Tibial artery (tissue), 4 donors: ENCODE measurements at regions not wholly inside any gene's neighbourhood (a gene's known extent, or its start where the extent isn't known, plus 50 kb on each side); places are given as distances from the start of the nearest gene placed in this dataset.

Source experiments
- DNase-seq, 2 donors: peaks; one replicate each; pipeline ENCODE4 v3.0.0-alpha.2; 2019
- H3K27ac ChIP-seq, 2 donors: fragments of 200-600 bp; sonication (generic) in 1 of 2; 1 replicate in 1 of 2; 2 replicates in 1 of 2; pipeline ENCODE4 v1.5.1; 2018 to 2019; ENCODE audit warnings: mild to moderate bottlenecking in 1 of 2
- H3K27me3 ChIP-seq, 2 donors: fragments of 200-600 bp; sonication (generic) in 1 of 2; one replicate each; pipeline versions ENCODE4 v1.5.1 to v1.6.0; 2016 to 2019
- H3K36me3 ChIP-seq, 3 donors: fragments of 200-600 bp; sonication (generic) in 2 of 3; one replicate each; pipeline ENCODE4 v1.5.1; 2016 to 2019; ENCODE audit warnings: mild to moderate bottlenecking in 2 of 3
- H3K4me1 ChIP-seq, 4 donors: fragments of 200-600 bp; sonication (generic) in 2 of 4; 1 replicate in 3 of 4; 2 replicates in 1 of 4; pipeline ENCODE4 v1.5.1; 2016 to 2019
- H3K4me3 ChIP-seq, 2 donors: fragments of 200-600 bp; sonication (generic) in 1 of 2; 1 replicate in 1 of 2; 2 replicates in 1 of 2; pipeline ENCODE4 v1.5.1; 2018 to 2019; ENCODE audit warnings: mild to moderate bottlenecking in 2 of 2
- H3K9me3 ChIP-seq, 3 donors: fragments of 200-600 bp; sonication (generic) in 1 of 3; one replicate each; pipeline ENCODE4 v1.5.1; 2016 to 2019
- CTCF ChIP-seq, 2 experiments: fragments of 200-600 bp in 1 of 2; fragments of 450-650 bp in 1 of 2; IDR thresholded peaks; one replicate each; pipeline ENCODE4 v1.5.1; 2017 to 2019; ENCODE audit warnings: antibody characterized with exemption in 2 of 2, mild to moderate bottlenecking in 1 of 2, moderate library complexity in 1 of 2
- intact Hi-C: fragments of 100-400 bp; cut with DNase I; formaldehyde crosslinking; loops from one replicate; pipeline ENCODE4 v1.15.0; 2023; ENCODE audit warnings: low total_unique reads

- H3K9me3 ChIP-seq = no peaks in the 10 kb centered on the region
- DNase-seq = no peak
- intact Hi-C loops = no loop called here
- no peaks in the 10 kb centered on the region for H3K27me3 ChIP-seq
- no peak overlapping the region for H3K4me3 ChIP-seq
- TF ChIP-seq CTCF (IDR thresholded peaks at IDR 0.05) = no peak
- no peaks in the 10 kb centered on the region for H3K4me1 ChIP-seq
- H3K36me3 ChIP-seq = no peaks in the 10 kb centered on the region
- H3K27ac ChIP-seq = no peak overlapping the region
Observed at GRCh38 chr22:48210812-48211211, 1448.4 kb downstream of the TBC1D22A start.

- no peaks in the 10 kb centered on the region for H3K36me3 ChIP-seq
- no peaks in the 10 kb centered on the region for H3K9me3 ChIP-seq
- TF ChIP-seq CTCF (IDR thresholded peaks at IDR 0.05) = no peak
- no peaks in the 10 kb centered on the region for H3K4me1 ChIP-seq
- DNase-seq = no peak
- H3K27me3 ChIP-seq = no peaks in the 10 kb centered on the region
- intact Hi-C loops = no loop called here
- no peak overlapping the region for H3K4me3 ChIP-seq
- no peak overlapping the region for H3K27ac ChIP-seq
Observed at GRCh38 chr22:48210198-48210580, 1447.7 kb downstream of the TBC1D22A start.

- intact Hi-C loops = no loop called here
- DNase-seq = no peak
- H3K36me3 ChIP-seq = no peaks in the 10 kb centered on the region
- H3K27ac ChIP-seq = no peak overlapping the region
- no peaks in the 10 kb centered on the region for H3K4me1 ChIP-seq
- TF ChIP-seq CTCF (IDR thresholded peaks at IDR 0.05) = no peak
- no peaks in the 10 kb centered on the region for H3K9me3 ChIP-seq
- no peak overlapping the region for H3K4me3 ChIP-seq
- no peaks in the 10 kb centered on the region for H3K27me3 ChIP-seq
Observed at GRCh38 chr22:48209473-48210197, 1447.2 kb downstream of the TBC1D22A start.

- Histone ChIP-seq H3K9me3 (no peaks in the 10 kb centered on the region), H3K4me1 (no peaks in the 10 kb centered on the region), H3K27ac (no peak overlapping the region), H3K36me3 (no peaks in the 10 kb centered on the region), H3K27me3 (no peaks in the 10 kb centered on the region), H3K4me3 (no peak overlapping the region)
- intact Hi-C loops = no loop called here
- no peak for TF ChIP-seq CTCF (IDR thresholded peaks at IDR 0.05)
- DNase-seq = no peak
Observed at GRCh38 chr22:48208894-48209293, 1446.4 kb downstream of the TBC1D22A start.

GRCh38 chr22:48207919-48208535 lies 1445.6 kb downstream of the TBC1D22A start:
- Histone ChIP-seq H3K27me3 (no peaks in the 10 kb centered on the region), H3K4me3 (no peak overlapping the region), H3K4me1 (no peaks in the 10 kb centered on the region), H3K27ac (no peak overlapping the region), H3K9me3 (no peaks in the 10 kb centered on the region), H3K36me3 (no peaks in the 10 kb centered on the region)
- intact Hi-C loops = no loop called here
- no peak for DNase-seq
- TF ChIP-seq CTCF (IDR thresholded peaks at IDR 0.05) = no peak
